PFSK-1 (cell line): ENCODE measurements at regions not wholly inside any gene's neighbourhood (a gene's known extent, or its start where the extent isn't known, plus 50 kb on each side); places are given as distances from the start of the nearest gene placed in this dataset.

Experiments used
- FOXP2 ChIP-seq: optimal IDR thresholded peaks from 2 replicates; pipeline ENCODE3; 2011; ENCODE audit warnings: borderline replicate concordance, control low read depth, inconsistent platforms; ENCODE audit not compliant: insufficient read depth; ENCODE audit errors: extremely low read length, extremely low read depth
- POLR2AphosphoS5 ChIP-seq: IDR thresholded peaks from 2 replicates; pipeline ENCODE4 v1.6.1; 2012; ENCODE audit warnings: low read depth, mild to moderate bottlenecking, control low read depth, low read length, moderate library complexity
- REST ChIP-seq, 2 experiments: IDR thresholded peaks; 2 replicates each; pipeline versions ENCODE4 v1.6.1 to v1.8.0; 2011 to 2012; ENCODE audit warnings: low read depth in 2 of 2, low read length in 2 of 2, control low read depth in 1 of 2, inconsistent platforms in 1 of 2, mild to moderate bottlenecking in 1 of 2, moderate library complexity in 1 of 2; ENCODE audit not compliant: insufficient read depth in 1 of 2
- SIN3A ChIP-seq: IDR thresholded peaks from 2 replicates; pipeline ENCODE4 v1.6.1; 2012; ENCODE audit warnings: mild to moderate bottlenecking, low read length, moderate library complexity, borderline replicate concordance; ENCODE audit not compliant: insufficient read depth
- TAF1 ChIP-seq: IDR thresholded peaks from 2 replicates; pipeline ENCODE4 v1.6.1; 2012; ENCODE audit warnings: low read length, control low read depth, borderline replicate concordance; ENCODE audit not compliant: insufficient read depth

GRCh38 chr10:124325998-124326636 lies 92.6 kb downstream of the OAT start:
- TF ChIP-seq POLR2AphosphoS5 (no peak), TAF1 (no peak), REST (IDR thresholded peaks at IDR 0.05; ENCODE audit: insufficient read depth in 1 of 2, low read depth in 2 of 2, low read length in 2 of 2) (no peak), FOXP2 (no peak), SIN3A (no peak)

DNA sequence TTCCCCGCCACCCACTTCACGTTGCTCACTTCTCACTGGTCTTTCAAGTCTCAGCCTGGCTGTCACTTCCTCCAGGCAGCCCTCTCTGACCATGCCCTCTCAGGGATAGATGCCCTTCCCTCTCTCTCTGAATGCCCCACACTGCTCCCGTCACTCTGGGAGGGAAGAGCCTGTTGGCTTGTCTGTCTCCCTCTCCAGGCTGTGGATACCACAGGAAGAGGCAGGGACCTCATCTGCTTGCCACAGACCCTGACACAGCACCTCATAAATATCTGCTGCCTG lies 93.1 kb downstream of the OAT start:
- TF ChIP-seq REST (IDR thresholded peaks at IDR 0.05; ENCODE audit: insufficient read depth in 1 of 2, low read depth in 2 of 2, low read length in 2 of 2) (no peak), SIN3A (no peak), TAF1 (no peak), POLR2AphosphoS5 (no peak), FOXP2 (no peak)

GRCh38 chr10:124324856-124325632 lies 93.7 kb downstream of the OAT start:
- TF ChIP-seq POLR2AphosphoS5 (no peak), REST (IDR thresholded peaks at IDR 0.05; ENCODE audit: insufficient read depth in 1 of 2, low read depth in 2 of 2, low read length in 2 of 2) (no peak)

DNA sequence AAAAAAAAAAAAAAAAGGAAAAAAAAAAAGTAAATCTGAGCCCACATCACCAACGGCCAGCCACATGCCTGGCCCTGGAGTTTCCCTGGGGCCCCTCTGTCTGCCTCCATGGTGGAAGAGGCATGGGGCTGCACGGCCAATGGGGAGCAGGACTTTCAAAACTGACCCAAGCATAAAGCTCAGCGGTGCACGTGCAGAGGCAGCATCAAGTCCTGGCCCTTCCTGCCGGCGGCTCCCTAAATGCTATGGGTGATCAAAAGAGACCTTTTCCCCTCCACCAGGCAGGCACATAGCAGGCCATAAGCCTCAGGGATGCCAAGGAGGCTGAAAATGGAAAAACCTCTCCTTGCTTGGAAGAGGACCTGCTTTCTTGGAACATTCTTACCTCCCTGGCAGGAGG lies 94.3 kb downstream of the OAT start:
- TF ChIP-seq POLR2AphosphoS5: no peak
- TF ChIP-seq SIN3A: no peak
- no peak for TF ChIP-seq TAF1
- TF ChIP-seq FOXP2: no peak
- TF ChIP-seq REST (IDR thresholded peaks at IDR 0.05; ENCODE audit: insufficient read depth in 1 of 2, low read depth in 2 of 2, low read length in 2 of 2): no peak

GRCh38 chr10:124323806-124324205 lies 94.9 kb downstream of the OAT start:
- TF ChIP-seq POLR2AphosphoS5: no peak
- TF ChIP-seq SIN3A: no peak
- no peak for TF ChIP-seq FOXP2
- TF ChIP-seq TAF1: no peak
- TF ChIP-seq REST (IDR thresholded peaks at IDR 0.05; ENCODE audit: insufficient read depth in 1 of 2, low read depth in 2 of 2, low read length in 2 of 2): no peak
